ENCODE measurements at regions not wholly inside any gene's neighbourhood (a gene's known extent, or its start where the extent isn't known, plus 50 kb on each side); places are given as distances from the start of the nearest gene placed in this dataset.

GRCh38 chr13:34290661-34291060 is 472.7 kb downstream of the RFC3 start:
- H3K4me3 ChIP-seq (ENCODE audit: low read depth, low read length), result no peak overlapping the region
- no peaks in the 10 kb centered on the region for H3K9me3 ChIP-seq (ENCODE audit: control insufficient read depth, insufficient read depth, low read length)
- H3K4me1 ChIP-seq (ENCODE audit: control insufficient read depth, insufficient read depth, low read length), result no peaks in the 10 kb centered on the region
- DNase-seq (ENCODE audit: low read depth in 4 of 6, low spot score in 6 of 6), result no peak
- no peaks in the 10 kb centered on the region for H3K36me3 ChIP-seq (ENCODE audit: control insufficient read depth, insufficient read depth, low read length)
- H3K27ac ChIP-seq (ENCODE audit: low read depth, low read length), result no peak overlapping the region
- H3K27me3 ChIP-seq (ENCODE audit: control insufficient read depth, insufficient read depth, low read length), result no peaks in the 10 kb centered on the region

GRCh38 chr13:34294483-34295129 is 476.7 kb downstream of the RFC3 start:
- H3K9me3 ChIP-seq (ENCODE audit: control insufficient read depth, insufficient read depth, low read length), result no peaks in the 10 kb centered on the region
- no peaks in the 10 kb centered on the region for H3K36me3 ChIP-seq (ENCODE audit: control insufficient read depth, insufficient read depth, low read length)
- no peak overlapping the region for H3K27ac ChIP-seq (ENCODE audit: low read depth, low read length)
- H3K27me3 ChIP-seq (ENCODE audit: control insufficient read depth, insufficient read depth, low read length), result no peaks in the 10 kb centered on the region
- H3K4me1 ChIP-seq (ENCODE audit: control insufficient read depth, insufficient read depth, low read length), result no peaks in the 10 kb centered on the region
- peak; percentile 8 to 68 (median 18) for DNase-seq (ENCODE audit: low read depth in 4 of 6, low spot score in 6 of 6)
- WGBS (ENCODE audit: insufficient coverage), result 18% methylated on average over 3 of the region's 5 CpGs
- no peak overlapping the region for H3K4me3 ChIP-seq (ENCODE audit: low read depth, low read length)

GRCh38 chr13:34300559-34300958 is 482.6 kb downstream of the RFC3 start:
- Histone ChIP-seq H3K9me3 (ENCODE audit: control insufficient read depth, insufficient read depth, low read length) (no peaks in the 10 kb centered on the region), H3K4me1 (ENCODE audit: control insufficient read depth, insufficient read depth, low read length) (no peaks in the 10 kb centered on the region), H3K27me3 (ENCODE audit: control insufficient read depth, insufficient read depth, low read length) (no peaks in the 10 kb centered on the region), H3K4me3 (ENCODE audit: low read depth, low read length) (no peak overlapping the region), H3K36me3 (ENCODE audit: control insufficient read depth, insufficient read depth, low read length) (no peaks in the 10 kb centered on the region), H3K27ac (ENCODE audit: low read depth, low read length) (no peak overlapping the region)
- 70% methylated on average over 1 of the region's 1 CpG for WGBS (ENCODE audit: insufficient coverage)
- DNase-seq (ENCODE audit: low read depth in 4 of 6, low spot score in 6 of 6), result no peak

GRCh38 chr13:34302596-34302995 is 484.6 kb downstream of the RFC3 start:
- H3K27ac ChIP-seq (ENCODE audit: low read depth, low read length), result no peak overlapping the region
- no peak overlapping the region for H3K4me3 ChIP-seq (ENCODE audit: low read depth, low read length)

GRCh38 chr13:34303346-34303745 is 485.4 kb downstream of the RFC3 start:
- DNase-seq (ENCODE audit: low read depth in 4 of 6, low spot score in 6 of 6), result no peak
- Histone ChIP-seq H3K36me3 (ENCODE audit: control insufficient read depth, insufficient read depth, low read length) (no peaks in the 10 kb centered on the region), H3K9me3 (ENCODE audit: control insufficient read depth, insufficient read depth, low read length) (no peaks in the 10 kb centered on the region), H3K27ac (ENCODE audit: low read depth, low read length) (no peak overlapping the region), H3K4me1 (ENCODE audit: control insufficient read depth, insufficient read depth, low read length) (no peaks in the 10 kb centered on the region), H3K27me3 (ENCODE audit: control insufficient read depth, insufficient read depth, low read length) (no peaks in the 10 kb centered on the region), H3K4me3 (ENCODE audit: low read depth, low read length) (no peak overlapping the region)

More at GRCh38 chr13:34302596-34302995, 484.6 kb downstream of the RFC3 start:
- Histone ChIP-seq H3K36me3 (ENCODE audit: control insufficient read depth, insufficient read depth, low read length) (no peaks in the 10 kb centered on the region), H3K4me1 (ENCODE audit: control insufficient read depth, insufficient read depth, low read length) (no peaks in the 10 kb centered on the region), H3K9me3 (ENCODE audit: control insufficient read depth, insufficient read depth, low read length) (no peaks in the 10 kb centered on the region), H3K27me3 (ENCODE audit: control insufficient read depth, insufficient read depth, low read length) (no peaks in the 10 kb centered on the region)
- DNase-seq (ENCODE audit: low read depth in 4 of 6, low spot score in 6 of 6), result no peak

- H3K4me1 ChIP-seq (ENCODE audit: control insufficient read depth, insufficient read depth, low read length), result no peaks in the 10 kb centered on the region
- 72% methylated on average over 5 of the region's 5 CpGs for WGBS (ENCODE audit: insufficient coverage)
- H3K27ac ChIP-seq (ENCODE audit: low read depth, low read length), result no peak overlapping the region
- no peak for DNase-seq (ENCODE audit: low read depth in 4 of 6, low spot score in 6 of 6)
- H3K9me3 ChIP-seq (ENCODE audit: control insufficient read depth, insufficient read depth, low read length), result no peaks in the 10 kb centered on the region
- H3K27me3 ChIP-seq (ENCODE audit: control insufficient read depth, insufficient read depth, low read length), result no peaks in the 10 kb centered on the region
- H3K4me3 ChIP-seq (ENCODE audit: low read depth, low read length), result no peak overlapping the region
- H3K36me3 ChIP-seq (ENCODE audit: control insufficient read depth, insufficient read depth, low read length), result no peaks in the 10 kb centered on the region
Measured at GRCh38 chr13:34307607-34308006, 489.7 kb downstream of the RFC3 start.

GRCh38 chr13:34308725-34309124 is 490.8 kb downstream of the RFC3 start:
- no peak for DNase-seq (ENCODE audit: low read depth in 4 of 6, low spot score in 6 of 6)
- H3K9me3 ChIP-seq (ENCODE audit: control insufficient read depth, insufficient read depth, low read length), result no peaks in the 10 kb centered on the region
- H3K27me3 ChIP-seq (ENCODE audit: control insufficient read depth, insufficient read depth, low read length), result no peaks in the 10 kb centered on the region
- WGBS (ENCODE audit: insufficient coverage), result no CpG with 5 or more reads among the region's 1 CpG
- no peaks in the 10 kb centered on the region for H3K36me3 ChIP-seq (ENCODE audit: control insufficient read depth, insufficient read depth, low read length)
- H3K4me1 ChIP-seq (ENCODE audit: control insufficient read depth, insufficient read depth, low read length), result no peaks in the 10 kb centered on the region
- H3K27ac ChIP-seq (ENCODE audit: low read depth, low read length), result no peak overlapping the region
- H3K4me3 ChIP-seq (ENCODE audit: low read depth, low read length), result no peak overlapping the region

- no peak overlapping the region for H3K4me3 ChIP-seq (ENCODE audit: low read depth, low read length)
- no peak overlapping the region for H3K27ac ChIP-seq (ENCODE audit: low read depth, low read length)
- no peaks in the 10 kb centered on the region for H3K4me1 ChIP-seq (ENCODE audit: control insufficient read depth, insufficient read depth, low read length)
- H3K36me3 ChIP-seq (ENCODE audit: control insufficient read depth, insufficient read depth, low read length), result no peaks in the 10 kb centered on the region
- H3K27me3 ChIP-seq (ENCODE audit: control insufficient read depth, insufficient read depth, low read length), result no peaks in the 10 kb centered on the region
- DNase-seq (ENCODE audit: low read depth in 4 of 6, low spot score in 6 of 6), result peak in 1 of 6 donors; percentile 12
- H3K9me3 ChIP-seq (ENCODE audit: control insufficient read depth, insufficient read depth, low read length), result no peaks in the 10 kb centered on the region
- 67% methylated on average over 1 of the region's 3 CpGs for WGBS (ENCODE audit: insufficient coverage)
Measured at GRCh38 chr13:34310539-34310938, 492.6 kb downstream of the RFC3 start.

- H3K27me3 ChIP-seq (ENCODE audit: control insufficient read depth, insufficient read depth, low read length), result no peaks in the 10 kb centered on the region
- H3K9me3 ChIP-seq (ENCODE audit: control insufficient read depth, insufficient read depth, low read length), result no peaks in the 10 kb centered on the region
- H3K27ac ChIP-seq (ENCODE audit: low read depth, low read length), result no peak overlapping the region
- peak in 1 of 6 donors; percentile 49 for DNase-seq (ENCODE audit: low read depth in 4 of 6, low spot score in 6 of 6)
- no peaks in the 10 kb centered on the region for H3K4me1 ChIP-seq (ENCODE audit: control insufficient read depth, insufficient read depth, low read length)
- no peak overlapping the region for H3K4me3 ChIP-seq (ENCODE audit: low read depth, low read length)
- no peaks in the 10 kb centered on the region for H3K36me3 ChIP-seq (ENCODE audit: control insufficient read depth, insufficient read depth, low read length)
Measured at GRCh38 chr13:34311251-34311650, 493.3 kb downstream of the RFC3 start.

GRCh38 chr13:34312578-34312977 is 494.6 kb downstream of the RFC3 start:
- Histone ChIP-seq H3K36me3 (ENCODE audit: control insufficient read depth, insufficient read depth, low read length) (no peaks in the 10 kb centered on the region), H3K27me3 (ENCODE audit: control insufficient read depth, insufficient read depth, low read length) (no peaks in the 10 kb centered on the region), H3K4me1 (ENCODE audit: control insufficient read depth, insufficient read depth, low read length) (no peaks in the 10 kb centered on the region), H3K4me3 (ENCODE audit: low read depth, low read length) (no peak overlapping the region), H3K9me3 (ENCODE audit: control insufficient read depth, insufficient read depth, low read length) (no peaks in the 10 kb centered on the region), H3K27ac (ENCODE audit: low read depth, low read length) (no peak overlapping the region)
- WGBS (ENCODE audit: insufficient coverage), result no CpG with 5 or more reads among the region's 1 CpG
- no peak for DNase-seq (ENCODE audit: low read depth in 4 of 6, low spot score in 6 of 6)

All from spinal cord (tissue), 9 donors.